Activated CD4-positive, alpha-beta T cell treated with anti-CD3 and anti-CD28 coated beads for 24 hours (primary cell): ENCODE measurements at regions not wholly inside any gene's neighbourhood (a gene's known extent, or its start where the extent isn't known, plus 50 kb on each side); places are given as distances from the start of the nearest gene placed in this dataset.
"Not testable (repeated sequence)": the region's sequence is repeated elsewhere in the genome, so short reads cannot be mapped to it uniquely, and the experiment has no call there.

Source experiments
- DNase-seq, 2 donors: peaks; one replicate each; pipeline ENCODE4 v3.0.0-alpha.2; 2020; ENCODE audit warnings: low read depth in 2 of 2

DNA sequence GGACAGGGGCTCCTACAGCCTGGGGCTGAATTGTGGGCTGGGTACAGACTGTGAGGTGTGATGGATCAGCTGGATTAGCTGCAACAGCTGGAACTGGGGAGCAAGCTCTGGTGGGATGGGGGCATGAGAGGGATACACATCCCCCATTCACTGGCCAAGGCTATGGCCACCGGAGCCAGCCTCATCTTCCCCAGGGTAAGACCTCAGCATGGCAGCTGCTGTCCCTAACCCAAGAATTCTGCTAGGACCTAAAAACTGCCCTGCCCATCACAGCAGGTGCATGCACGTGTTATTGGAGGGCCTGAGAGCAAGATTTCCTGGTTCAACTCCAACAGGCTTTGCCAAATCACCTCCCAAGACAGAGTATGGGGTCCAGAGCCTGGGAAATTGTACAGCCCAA lies 258.6 kb upstream of the AGTR2 start:
- no peak for DNase-seq

GRCh38 chrX:115912372-115912897 lies 258.1 kb upstream of the AGTR2 start:
- no peak for DNase-seq

GRCh38 chrX:115913575-115913974 lies 257.0 kb upstream of the AGTR2 start:
- no peak for DNase-seq

GRCh38 chrX:115915625-115916024 lies 254.9 kb upstream of the AGTR2 start:
- DNase-seq, result not testable (repeated sequence)

DNA sequence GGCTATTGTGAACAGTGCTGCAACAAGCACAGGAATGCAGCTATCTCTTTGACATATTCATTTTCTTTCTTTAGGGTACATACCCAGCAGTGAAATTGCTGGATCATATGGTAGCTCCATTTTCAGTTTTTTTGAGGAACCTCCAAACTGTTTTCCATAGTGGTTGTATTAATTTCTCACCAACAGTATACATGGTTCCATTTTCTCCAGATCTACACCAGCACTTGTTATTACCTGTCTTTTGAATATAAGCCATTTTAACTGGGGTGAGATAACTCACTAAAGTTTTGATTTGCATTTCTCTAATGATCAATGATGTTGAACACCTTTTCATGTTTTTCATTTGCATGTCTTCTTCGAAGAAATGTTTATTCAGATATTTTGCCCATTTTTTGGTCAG lies 241.1 kb upstream of the AGTR2 start:
- DNase-seq, result no peak

GRCh38 chrX:115936008-115936407 lies 234.5 kb upstream of the AGTR2 start:
- DNase-seq, result no peak

- DNase-seq, result no peak
These were observed 231.5 kb upstream of the AGTR2 start for GRCh38 chrX:115939070-115939469.

GRCh38 chrX:115939636-115940160 lies 230.8 kb upstream of the AGTR2 start:
- no peak for DNase-seq

- no peak for DNase-seq
These were observed 230.2 kb upstream of the AGTR2 start for GRCh38 chrX:115940348-115940747.

GRCh38 chrX:115940888-115941332 lies 229.6 kb upstream of the AGTR2 start:
- DNase-seq, result peak in 1 of 2 donors; percentile 38

DNA sequence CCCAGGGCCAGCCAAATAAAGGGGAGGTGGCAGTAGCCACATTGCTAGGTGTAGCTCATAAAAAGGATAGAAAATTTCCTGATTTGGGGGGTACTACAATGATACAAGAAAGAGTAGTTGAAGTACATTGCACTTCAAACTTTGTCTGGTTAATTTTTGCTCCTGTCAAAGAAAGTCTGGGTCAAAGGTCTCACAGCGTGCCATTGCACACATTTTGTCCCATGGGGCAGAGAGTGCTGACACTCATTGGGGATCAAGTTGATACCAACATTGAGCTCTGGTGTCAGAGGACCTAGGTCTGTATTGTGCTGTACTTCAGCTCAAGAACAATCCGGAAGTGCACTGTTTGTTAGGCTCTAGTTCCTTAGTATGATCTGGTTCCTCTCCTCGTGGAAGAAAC lies 229.2 kb upstream of the AGTR2 start:
- no peak for DNase-seq

- no peak for DNase-seq
These were observed 224.5 kb upstream of the AGTR2 start for GRCh38 chrX:115946059-115946458.

GRCh38 chrX:115948018-115948923 lies 222.3 kb upstream of the AGTR2 start:
- DNase-seq, result no peak

DNA sequence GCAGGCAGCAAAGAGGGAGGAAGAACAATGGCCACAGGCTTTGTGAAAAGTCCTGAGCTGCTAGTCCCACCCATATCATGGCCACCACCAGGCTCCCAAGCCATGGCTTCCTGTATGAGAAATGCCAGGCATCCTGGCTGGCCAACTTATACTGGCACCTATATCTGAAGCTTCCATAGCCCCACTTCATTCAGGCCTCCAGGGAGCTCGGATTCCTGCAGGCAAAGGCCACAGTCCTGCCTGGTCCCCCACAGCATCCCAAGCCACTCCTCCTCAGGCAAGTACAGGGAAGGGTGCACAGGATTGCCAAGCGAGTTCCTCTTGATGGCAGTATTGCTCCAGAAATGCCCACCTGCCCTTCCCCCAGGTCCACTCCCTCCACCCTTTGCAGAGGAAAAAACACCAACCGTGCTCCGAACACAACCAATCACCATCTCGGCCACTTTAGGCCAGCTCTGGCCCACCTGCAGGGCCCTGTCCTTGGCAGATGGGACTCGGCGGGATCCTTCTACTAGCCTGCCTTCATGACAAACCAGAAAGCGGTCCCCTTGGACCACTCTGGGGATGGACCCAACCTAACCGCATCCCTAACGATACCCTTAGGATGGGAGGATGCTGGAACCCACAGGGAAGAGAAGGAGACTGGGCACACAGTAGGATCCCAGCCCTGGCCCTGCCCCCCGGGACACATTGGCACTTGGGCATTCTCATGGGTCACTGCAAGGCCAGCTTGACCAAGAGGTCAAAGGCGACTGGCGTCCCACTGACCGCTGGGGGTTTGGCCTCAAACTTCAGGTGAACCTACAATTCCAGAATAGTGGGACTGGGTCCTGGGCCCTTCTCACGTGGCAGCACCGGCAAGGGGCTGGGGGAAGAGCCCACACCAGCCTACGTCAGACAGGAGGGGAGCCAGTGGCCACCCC lies 220.4 kb upstream of the AGTR2 start:
- DNase-seq, result no peak

DNA sequence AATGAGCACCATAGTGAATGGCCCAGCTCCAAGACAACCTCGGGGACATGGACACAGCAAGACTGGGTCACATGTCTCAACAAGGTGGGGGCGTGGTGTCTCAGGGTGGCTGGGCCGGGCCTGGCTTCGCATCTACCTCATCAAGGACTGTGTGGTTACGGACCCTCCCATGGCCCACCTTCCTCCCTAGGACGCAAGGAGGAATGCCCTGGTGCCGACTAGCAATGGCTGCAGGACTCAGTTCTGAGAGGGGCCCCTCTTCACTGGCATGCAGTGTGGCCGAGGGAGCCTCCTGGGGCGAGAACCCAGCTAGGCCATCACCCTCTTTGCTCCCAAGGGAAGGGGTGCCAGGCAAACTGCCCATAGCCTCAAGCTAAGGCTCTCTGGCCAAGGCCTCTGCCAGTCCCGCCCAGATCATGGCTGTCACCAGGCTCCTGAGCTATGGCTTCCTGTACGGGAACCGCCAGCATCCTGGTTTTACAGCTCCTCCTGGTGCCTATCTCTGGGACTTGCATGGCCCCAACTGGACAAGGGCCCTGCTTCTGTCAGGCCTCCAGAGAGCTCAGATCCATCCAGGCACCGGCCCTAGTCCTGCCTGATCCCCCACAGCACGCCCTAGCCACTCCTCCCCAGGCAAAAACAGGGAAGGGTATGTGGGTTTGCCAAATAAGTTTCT lies 218.0 kb upstream of the AGTR2 start:
- no peak for DNase-seq

- DNase-seq, result no peak
These were observed 212.6 kb upstream of the AGTR2 start for GRCh38 chrX:115957862-115958490.

DNA sequence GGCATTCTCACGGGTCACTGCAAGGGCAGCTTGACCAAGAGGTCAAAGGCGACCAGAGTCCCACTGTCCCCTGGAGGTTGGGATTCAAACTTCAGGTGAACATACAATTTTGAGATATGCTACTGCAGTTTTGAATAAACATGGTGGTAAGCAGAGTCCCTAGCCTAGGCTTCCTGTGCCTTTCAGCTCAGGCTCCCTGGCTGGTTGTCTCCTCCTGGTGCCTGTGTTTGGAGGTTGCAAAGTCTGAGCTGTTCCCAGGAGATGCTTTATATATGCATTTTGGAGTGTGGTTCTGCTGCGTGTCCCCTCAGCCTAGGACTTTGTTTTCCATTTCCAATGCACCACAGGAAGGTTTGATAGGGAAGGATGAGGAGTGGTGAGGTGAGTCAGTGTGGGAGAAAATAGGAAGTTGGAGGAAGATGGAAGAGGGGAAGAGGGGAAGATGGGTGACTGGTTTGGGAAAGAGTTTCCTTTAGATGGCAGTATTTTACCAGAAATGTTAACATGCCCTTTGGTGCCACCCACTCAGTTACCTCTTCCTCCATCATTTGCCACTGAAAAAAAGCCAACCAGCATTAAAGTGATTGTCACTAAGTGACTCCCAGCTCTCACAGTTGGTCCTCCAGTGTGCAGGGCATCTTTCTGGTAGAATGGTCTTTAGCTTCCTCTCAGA lies 211.7 kb upstream of the AGTR2 start:
- no peak for DNase-seq

DNA sequence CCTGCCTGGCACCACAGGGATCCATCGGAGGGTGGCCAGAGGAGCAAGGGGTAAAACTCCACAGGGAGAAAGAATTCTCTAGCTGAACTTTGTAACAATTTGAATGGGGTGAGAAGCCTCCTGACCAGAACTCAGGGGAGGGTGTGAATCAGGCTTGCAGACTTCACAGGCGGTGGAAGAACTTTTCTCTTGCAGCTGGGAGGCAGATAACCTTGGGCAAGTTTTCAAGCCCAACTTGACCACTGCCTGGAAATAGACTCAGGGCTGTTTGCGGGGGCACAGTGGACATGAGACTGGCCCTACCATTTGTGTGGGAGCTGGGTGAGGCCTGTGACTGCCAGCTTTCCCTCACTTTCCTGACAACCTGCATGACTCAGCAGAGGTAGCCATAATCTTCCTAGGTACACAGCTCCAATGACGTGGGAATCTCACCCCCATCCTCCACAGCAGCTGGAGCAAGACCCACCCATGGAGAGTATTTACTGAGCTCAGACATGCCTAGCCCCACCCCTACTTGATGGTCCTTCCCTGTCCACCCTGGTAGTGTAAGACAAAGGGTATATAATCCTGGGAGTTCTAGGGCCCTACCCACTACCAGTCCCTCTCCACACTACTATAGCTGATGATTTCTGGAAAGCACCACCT lies 210.0 kb upstream of the AGTR2 start:
- no peak for DNase-seq

DNA sequence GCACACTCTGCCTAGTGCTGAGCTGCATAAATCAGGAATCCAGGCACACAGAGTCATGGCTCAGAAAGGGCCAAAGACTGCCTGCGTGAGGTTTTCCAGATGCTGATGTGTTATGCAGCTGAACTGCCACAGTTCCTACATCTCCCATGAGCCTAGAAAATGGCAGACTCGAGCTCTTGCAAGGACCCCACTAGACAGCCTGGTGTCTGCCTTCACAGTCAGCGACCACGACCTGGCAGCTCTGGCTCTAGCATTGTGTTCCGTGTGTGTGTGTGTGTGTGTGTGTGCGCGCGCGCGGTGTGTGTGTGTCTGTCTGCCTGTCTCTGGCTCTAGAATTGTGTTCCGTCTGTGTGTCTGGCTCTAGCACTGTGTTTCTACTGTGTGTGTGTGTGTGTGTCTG lies 203.6 kb upstream of the AGTR2 start:
- no peak for DNase-seq
